ENCODE measurements at regions not wholly inside any gene's neighbourhood (a gene's known extent, or its start where the extent isn't known, plus 50 kb on each side); places are given as distances from the start of the nearest gene placed in this dataset.

- no peak for DNase-seq (ENCODE audit: extremely low read depth, low read depth)
- TF ChIP-seq CTCF (IDR thresholded peaks at IDR 0.05; ENCODE audit: low read depth, low read length): no peak
These were observed 446.3 kb downstream of the MID1IP1 start for GRCh38 chrX:39247536-39247935.

GRCh38 chrX:39248330-39248729 lies 447.1 kb downstream of the MID1IP1 start:
- no peak for DNase-seq (ENCODE audit: extremely low read depth, low read depth)
- TF ChIP-seq CTCF (IDR thresholded peaks at IDR 0.05; ENCODE audit: low read depth, low read length): no peak

- no peak for DNase-seq (ENCODE audit: extremely low read depth, low read depth)
- TF ChIP-seq CTCF (IDR thresholded peaks at IDR 0.05; ENCODE audit: low read depth, low read length): no peak
These were observed 448.7 kb downstream of the MID1IP1 start for GRCh38 chrX:39249999-39250398.

- DNase-seq (ENCODE audit: extremely low read depth, low read depth): no peak
- no peak for TF ChIP-seq CTCF (IDR thresholded peaks at IDR 0.05; ENCODE audit: low read depth, low read length)
These were observed 450.7 kb downstream of the MID1IP1 start for GRCh38 chrX:39251995-39252394.

- no peak for TF ChIP-seq CTCF (IDR thresholded peaks at IDR 0.05; ENCODE audit: low read depth, low read length)
- no peak for DNase-seq (ENCODE audit: extremely low read depth, low read depth)
These were observed 452.3 kb downstream of the MID1IP1 start for GRCh38 chrX:39253551-39253950.

- no peak for TF ChIP-seq CTCF (IDR thresholded peaks at IDR 0.05; ENCODE audit: low read depth, low read length)
- no peak for DNase-seq (ENCODE audit: extremely low read depth, low read depth)
These were observed 457.1 kb downstream of the MID1IP1 start for GRCh38 chrX:39258331-39258730.

- no peak for DNase-seq (ENCODE audit: extremely low read depth, low read depth)
- TF ChIP-seq CTCF (IDR thresholded peaks at IDR 0.05; ENCODE audit: low read depth, low read length): no peak
These were observed 459.7 kb downstream of the MID1IP1 start for GRCh38 chrX:39260965-39261364.

All from AG09319 (cell line).